WTC11 (cell line): ENCODE measurements at regions not wholly inside any gene's neighbourhood (a gene's known extent, or its start where the extent isn't known, plus 50 kb on each side); places are given as distances from the start of the nearest gene placed in this dataset.

Source experiments
- ATAC-seq: fragments of 200-7000 bp; cut with Tn5 transposase; 2 replicates; pipeline ENCODE4 v1.10.0; 2021; ENCODE audit warnings: mild to moderate bottlenecking, moderate library complexity
- CTCF ChIA-PET: fragments of 300-600 bp; sonication (Branson Sonifier 250); formaldehyde crosslinking; loops from one replicate; lab custom pipeline; 2021; ENCODE audit warnings: antibody characterized with exemption; lab: Charles Lee
- POLR2A ChIA-PET: fragments of 350-600 bp; sonication (Branson Sonifier 250); formaldehyde crosslinking; loops from one replicate; lab custom pipeline; 2021; ENCODE audit warnings: antibody characterized with exemption; lab: Charles Lee
- DNase-seq: peaks from one replicate; pipeline ENCODE4 v3.0.0; 2021; ENCODE audit warnings: low spot score
- H3K27ac Mint-ChIP-seq: 2 replicates; pipeline ENCODE4 v1.8.0; 2021; ENCODE audit warnings: mixed read lengths
- H3K27me3 Mint-ChIP-seq: 2 replicates; pipeline ENCODE4 v1.8.0; 2021; ENCODE audit warnings: low read depth, mild to moderate bottlenecking, moderate library complexity, mixed read lengths
- H3K36me3 Mint-ChIP-seq: 2 replicates; pipeline ENCODE4 v1.8.0; 2021; ENCODE audit warnings: mixed read lengths
- H3K4me1 Mint-ChIP-seq: 2 replicates; pipeline ENCODE4 v1.8.0; 2022; ENCODE audit warnings: mixed read lengths
- H3K4me3 Mint-ChIP-seq: 2 replicates; pipeline ENCODE4 v1.8.0; 2021; ENCODE audit warnings: mild to moderate bottlenecking, moderate library complexity, mixed read lengths
- H3K9me3 Mint-ChIP-seq: 2 replicates; pipeline ENCODE4 v1.8.0; 2021; ENCODE audit warnings: mixed read lengths
- ATF1 ChIP-seq: sonication (generic); formaldehyde crosslinking; IDR thresholded peaks from 2 replicates; pipeline ENCODE4 v1.8.1; 2023; ENCODE audit warnings: mild to moderate bottlenecking, moderate library complexity, missing genetic modification reagents
- ATF6 ChIP-seq: sonication (generic); formaldehyde crosslinking; IDR thresholded peaks from 2 replicates; pipeline ENCODE4 v1.8.1; 2023; ENCODE audit warnings: mild to moderate bottlenecking, missing genetic modification reagents
- CDX4 ChIP-seq: fragments of 250-450 bp; sonication (Bioruptor Pico); IDR thresholded peaks from 2 replicates; pipeline ENCODE4 v1.9.0; 2021; ENCODE audit warnings: moderate library complexity, mild to moderate bottlenecking, inconsistent platforms, borderline replicate concordance
- CREB1 ChIP-seq: sonication (generic); formaldehyde crosslinking; IDR thresholded peaks from 2 replicates; pipeline ENCODE4 v1.8.0; 2023; ENCODE audit warnings: mild to moderate bottlenecking, missing genetic modification reagents
- FOXP1 ChIP-seq: sonication (generic); formaldehyde crosslinking; IDR thresholded peaks from 2 replicates; pipeline ENCODE4 v1.8.0; 2022; ENCODE audit warnings: missing genetic modification reagents, mild to moderate bottlenecking, moderate library complexity, borderline replicate concordance
- GRHL2 ChIP-seq: fragments of 250-450 bp; sonication (Bioruptor Pico); IDR thresholded peaks from 2 replicates; pipeline ENCODE4 v1.8.0; 2022; ENCODE audit warnings: mild to moderate bottlenecking, moderate library complexity; ENCODE audit not compliant: insufficient replicate concordance, severe bottlenecking
- GTF2I ChIP-seq: fragments of 250-450 bp; sonication (Bioruptor Pico); conservative IDR thresholded peaks from 2 replicates; pipeline ENCODE4 v1.4.0; 2021; ENCODE audit warnings: mild to moderate bottlenecking
- JUN ChIP-seq: sonication (generic); formaldehyde crosslinking; IDR thresholded peaks from 2 replicates; pipeline ENCODE4 v1.8.0; 2023; ENCODE audit warnings: mild to moderate bottlenecking, missing genetic modification reagents
- MAX ChIP-seq: sonication (generic); formaldehyde crosslinking; IDR thresholded peaks from 2 replicates; pipeline ENCODE4 v1.8.0; 2022; ENCODE audit warnings: mild to moderate bottlenecking, missing genetic modification reagents
- MXD4 ChIP-seq: fragments of 250-450 bp; sonication (Bioruptor Pico); IDR thresholded peaks from 2 replicates; pipeline ENCODE4 v1.8.0; 2021; ENCODE audit warnings: mild to moderate bottlenecking, moderate library complexity, borderline replicate concordance
- NR2C2 ChIP-seq: sonication (generic); formaldehyde crosslinking; IDR thresholded peaks from 2 replicates; pipeline ENCODE4 v1.8.0; 2022; ENCODE audit warnings: mild to moderate bottlenecking, missing genetic modification reagents
- PRRX2 ChIP-seq: fragments of 250-450 bp; sonication (Bioruptor Pico); IDR thresholded peaks from 2 replicates; pipeline ENCODE4 v1.8.0; 2021; ENCODE audit warnings: mild to moderate bottlenecking
- RELA ChIP-seq: sonication (generic); formaldehyde crosslinking; IDR thresholded peaks from 2 replicates; pipeline ENCODE4 v1.8.1; 2022; ENCODE audit warnings: missing genetic modification reagents, mild to moderate bottlenecking, borderline replicate concordance
- SMAD4 ChIP-seq: sonication (generic); formaldehyde crosslinking; IDR thresholded peaks from 2 replicates; pipeline ENCODE4 v1.8.0; 2022; ENCODE audit warnings: mild to moderate bottlenecking, missing genetic modification reagents
- SP1 ChIP-seq: sonication (generic); formaldehyde crosslinking; conservative IDR thresholded peaks from 2 replicates; pipeline ENCODE4 v1.8.1; 2022; ENCODE audit warnings: missing genetic modification reagents
- TEAD1 ChIP-seq: sonication (generic); formaldehyde crosslinking; IDR thresholded peaks from 2 replicates; pipeline ENCODE4 v1.8.0; 2022; ENCODE audit warnings: mild to moderate bottlenecking, missing genetic modification reagents
- TEAD4 ChIP-seq: sonication (generic); formaldehyde crosslinking; IDR thresholded peaks from 2 replicates; pipeline ENCODE4 v1.8.0; 2022; ENCODE audit warnings: mild to moderate bottlenecking, missing genetic modification reagents
- TP53 ChIP-seq: sonication (generic); formaldehyde crosslinking; IDR thresholded peaks from 2 replicates; pipeline ENCODE4 v1.8.1; 2023; ENCODE audit warnings: mild to moderate bottlenecking, missing genetic modification reagents
- ZBTB43 ChIP-seq: sonication (generic); formaldehyde crosslinking; IDR thresholded peaks from 2 replicates; pipeline ENCODE4 v1.8.1; 2023; ENCODE audit warnings: mild to moderate bottlenecking, missing genetic modification reagents
- ZNF263 ChIP-seq: sonication (generic); formaldehyde crosslinking; IDR thresholded peaks from 2 replicates; pipeline ENCODE4 v1.8.1; 2022; ENCODE audit warnings: low read depth, mild to moderate bottlenecking, moderate library complexity, missing genetic modification reagents
- ZNF396 ChIP-seq: fragments of 250-450 bp; sonication (Bioruptor Pico); IDR thresholded peaks from 2 replicates; pipeline ENCODE4 v1.8.0; 2021; ENCODE audit warnings: mild to moderate bottlenecking, moderate library complexity, borderline replicate concordance
- ZNF423 ChIP-seq: fragments of 250-450 bp; sonication (Bioruptor Pico); IDR thresholded peaks from 2 replicates; pipeline ENCODE4 v2.1.2; 2022; ENCODE audit warnings: mild to moderate bottlenecking, moderate library complexity
- ZSCAN18 ChIP-seq: fragments of 250-450 bp; sonication (Bioruptor Pico); IDR thresholded peaks from 2 replicates; pipeline ENCODE4 v2.1.2; 2022; ENCODE audit warnings: mild to moderate bottlenecking, moderate library complexity

- no peaks in the 10 kb centered on the region for H3K36me3 Mint-ChIP-seq
- no peak overlapping the region for H3K27ac Mint-ChIP-seq
- DNase-seq (no peak), ATAC-seq (no peak)
- CTCF ChIA-PET: no interaction called here
- POLR2A ChIA-PET: no interaction called here
- H3K27me3 Mint-ChIP-seq: no peaks in the 10 kb centered on the region
- no peak overlapping the region for H3K4me3 Mint-ChIP-seq
- no peaks in the 10 kb centered on the region for H3K4me1 Mint-ChIP-seq
- peaks cover 8% of the 10 kb centered on the region; the same call in 1 of the 2 replicates for H3K9me3 Mint-ChIP-seq
- TF ChIP-seq SMAD4 (CRISPR knock-in tag) (no peak), ZNF263 (no peak), MAX (no peak), SP1 (CRISPR knock-in tag) (no peak)
Observed at GRCh38 chr5:60445427-60445826, 254.5 kb downstream of the DEPDC1B start.

DNA sequence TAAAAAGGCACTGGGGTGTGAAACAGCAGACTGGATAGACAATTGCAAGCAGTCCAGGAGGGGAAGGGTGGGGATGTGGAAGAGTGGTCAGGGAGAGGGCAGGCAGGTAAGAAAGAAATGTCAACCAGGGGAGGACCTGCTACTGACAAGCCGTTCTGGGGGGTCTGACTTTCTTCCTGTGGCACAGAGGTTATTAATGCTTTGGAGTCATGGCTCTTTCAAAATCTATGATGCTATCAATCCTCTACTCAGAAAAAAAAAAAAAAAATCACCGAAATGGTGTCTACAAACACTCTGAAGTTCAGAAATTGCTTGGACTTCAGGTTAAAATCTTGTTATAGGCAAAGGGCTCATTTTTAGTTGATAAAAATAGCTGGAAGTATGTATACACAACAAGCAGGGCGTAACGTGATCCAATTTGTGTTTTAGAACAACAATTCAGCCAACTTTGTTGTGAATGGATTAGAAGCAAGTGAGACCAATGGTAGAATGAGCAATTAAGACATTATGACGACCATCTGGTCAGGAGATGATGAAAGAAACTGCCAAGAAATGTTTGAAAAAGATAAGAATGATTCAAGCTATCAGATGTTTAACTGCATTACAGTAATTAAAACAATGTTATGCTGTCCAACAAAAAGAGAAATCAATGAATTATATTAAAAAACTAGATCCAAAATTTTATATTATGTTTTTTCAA lies 255.2 kb downstream of the DEPDC1B start:
- ATAC-seq (no peak), DNase-seq (no peak)
- H3K36me3 Mint-ChIP-seq: no peaks in the 10 kb centered on the region
- ChIA-PET POLR2A (no interaction called here), CTCF (no interaction called here)
- H3K27me3 Mint-ChIP-seq: no peaks in the 10 kb centered on the region
- H3K4me1 Mint-ChIP-seq: no peaks in the 10 kb centered on the region
- peaks cover 8% of the 10 kb centered on the region; the same call in 1 of the 2 replicates for H3K9me3 Mint-ChIP-seq
- no peak for TF ChIP-seq CDX4 (CRISPR knock-in tag)
- no peak for TF ChIP-seq TEAD1 (CRISPR knock-in tag)
- TF ChIP-seq SMAD4 (CRISPR knock-in tag): no peak
- TF ChIP-seq PRRX2 (CRISPR knock-in tag): no peak
- no peak for TF ChIP-seq ATF1 (CRISPR knock-in tag)
- no peak for TF ChIP-seq TP53 (CRISPR knock-in tag)
- no peak overlapping the region for H3K4me3 Mint-ChIP-seq
- H3K27ac Mint-ChIP-seq: no peak overlapping the region

DNA sequence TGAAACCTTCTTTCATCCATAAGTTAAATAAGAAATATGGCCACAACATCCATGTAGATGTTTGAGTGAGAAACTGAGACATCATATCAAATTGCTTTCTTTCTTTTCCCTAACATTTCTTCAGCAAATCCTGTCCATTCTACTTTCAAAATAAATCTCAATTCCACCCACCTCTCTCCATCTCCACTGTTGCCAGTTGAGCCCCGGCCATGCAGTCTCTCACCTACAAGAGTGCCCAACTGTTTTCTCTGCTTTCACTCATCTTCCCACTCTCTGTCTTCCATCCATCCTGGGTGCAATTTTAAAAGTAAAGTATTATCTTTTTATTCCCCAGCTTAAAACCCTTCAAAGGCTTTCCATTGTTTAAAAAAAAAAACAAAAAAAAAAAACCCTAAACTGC lies 260.4 kb downstream of the DEPDC1B start:
- peaks cover 8% of the 10 kb centered on the region; the same call in 1 of the 2 replicates for H3K9me3 Mint-ChIP-seq
- DNase-seq (no peak), ATAC-seq (no peak)
- no peak for TF ChIP-seq FOXP1 (CRISPR knock-in tag)
- no peak for TF ChIP-seq JUN (CRISPR knock-in tag)
- no peak for TF ChIP-seq TEAD4
- TF ChIP-seq ZNF423: no peak
- no peak for TF ChIP-seq GRHL2 (CRISPR knock-in tag)
- no peak for TF ChIP-seq ZSCAN18
- TF ChIP-seq ZBTB43 (CRISPR knock-in tag): no peak
- TF ChIP-seq MXD4 (CRISPR knock-in tag): no peak
- TF ChIP-seq ZNF396 (CRISPR knock-in tag): no peak
- TF ChIP-seq CREB1 (CRISPR knock-in tag): no peak
- no peak for TF ChIP-seq NR2C2 (CRISPR knock-in tag)
- no peak for TF ChIP-seq GTF2I (CRISPR knock-in tag)
- TF ChIP-seq ATF6 (CRISPR knock-in tag): no peak
- no peak for TF ChIP-seq RELA (CRISPR knock-in tag)
- H3K4me3 Mint-ChIP-seq: no peak overlapping the region
- H3K27ac Mint-ChIP-seq: no peak overlapping the region
- no peaks in the 10 kb centered on the region for H3K4me1 Mint-ChIP-seq
- ChIA-PET POLR2A (no interaction called here), CTCF (no interaction called here)
- H3K36me3 Mint-ChIP-seq: no peaks in the 10 kb centered on the region
- H3K27me3 Mint-ChIP-seq: no peaks in the 10 kb centered on the region
